ENCODE measurements at regions not wholly inside any gene's neighbourhood (a gene's known extent, or its start where the extent isn't known, plus 50 kb on each side); places are given as distances from the start of the nearest gene placed in this dataset.

GRCh38 chr15:60154764-60155325 is 150.7 kb downstream of the FOXB1 start:
- no peak overlapping the region for H3K4me3 ChIP-seq
- H3K27ac ChIP-seq, result no peak overlapping the region
- no peak for DNase-seq (ENCODE audit: low spot score)
- TF ChIP-seq, protein P1, sequence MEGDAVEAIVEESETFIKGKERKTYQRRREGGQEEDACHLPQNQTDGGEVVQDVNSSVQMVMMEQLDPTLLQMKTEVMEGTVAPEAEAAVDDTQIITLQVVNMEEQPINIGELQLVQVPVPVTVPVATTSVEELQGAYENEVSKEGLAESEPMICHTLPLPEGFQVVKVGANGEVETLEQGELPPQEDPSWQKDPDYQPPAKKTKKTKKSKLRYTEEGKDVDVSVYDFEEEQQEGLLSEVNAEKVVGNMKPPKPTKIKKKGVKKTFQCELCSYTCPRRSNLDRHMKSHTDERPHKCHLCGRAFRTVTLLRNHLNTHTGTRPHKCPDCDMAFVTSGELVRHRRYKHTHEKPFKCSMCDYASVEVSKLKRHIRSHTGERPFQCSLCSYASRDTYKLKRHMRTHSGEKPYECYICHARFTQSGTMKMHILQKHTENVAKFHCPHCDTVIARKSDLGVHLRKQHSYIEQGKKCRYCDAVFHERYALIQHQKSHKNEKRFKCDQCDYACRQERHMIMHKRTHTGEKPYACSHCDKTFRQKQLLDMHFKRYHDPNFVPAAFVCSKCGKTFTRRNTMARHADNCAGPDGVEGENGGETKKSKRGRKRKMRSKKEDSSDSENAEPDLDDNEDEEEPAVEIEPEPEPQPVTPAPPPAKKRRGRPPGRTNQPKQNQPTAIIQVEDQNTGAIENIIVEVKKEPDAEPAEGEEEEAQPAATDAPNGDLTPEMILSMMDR (IDR thresholded peaks at IDR 0.05), result no peak

DNA sequence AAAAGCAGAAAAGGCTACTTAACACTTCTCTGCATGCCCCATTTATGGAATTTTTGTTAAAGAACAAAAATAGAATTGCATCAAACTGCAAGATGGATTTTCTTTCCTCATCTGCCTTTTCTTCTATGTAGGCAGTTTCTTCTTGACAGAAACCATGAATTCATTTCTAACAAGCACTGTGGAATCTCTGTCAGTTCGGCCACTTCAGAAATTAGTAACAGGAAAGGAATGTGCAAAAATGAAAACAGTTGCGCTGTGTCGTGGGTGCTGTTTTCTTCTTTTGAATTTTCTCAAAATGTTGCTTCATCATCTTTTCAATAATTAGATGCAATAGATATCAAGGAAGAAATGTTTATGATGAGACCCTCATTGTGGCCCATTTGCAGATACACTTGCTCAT is 151.6 kb downstream of the FOXB1 start:
- TF ChIP-seq, protein P1 (IDR thresholded peaks at IDR 0.05), result no peak
- H3K4me3 ChIP-seq, result no peak overlapping the region
- no peak overlapping the region for H3K27ac ChIP-seq
- no peak for DNase-seq (ENCODE audit: low spot score)

DNA sequence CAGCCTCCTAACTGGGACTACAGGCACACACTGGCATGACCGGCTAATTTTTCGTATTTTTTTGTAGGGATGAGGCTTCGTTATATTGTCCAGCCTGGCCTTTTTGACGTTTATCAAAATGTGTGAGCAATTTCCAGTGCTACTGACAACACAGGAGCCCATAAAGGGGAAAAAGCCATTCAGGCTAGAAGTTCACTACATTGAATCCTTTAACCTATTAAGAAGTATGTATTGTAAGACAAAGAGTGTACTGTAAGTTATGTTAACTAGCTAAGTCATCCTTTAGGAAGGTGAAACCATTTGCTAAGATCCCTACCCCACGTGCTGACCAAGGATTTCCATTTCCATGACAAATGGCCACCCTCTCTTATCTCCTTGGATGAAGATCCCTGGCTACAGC is 156.8 kb downstream of the FOXB1 start:
- H3K4me3 ChIP-seq, result no peak overlapping the region
- TF ChIP-seq, protein P1 (IDR thresholded peaks at IDR 0.05), result no peak

GRCh38 chr15:60161704-60162103 is 157.6 kb downstream of the FOXB1 start:
- TF ChIP-seq, protein P1 (IDR thresholded peaks at IDR 0.05), result no peak
- DNase-seq (ENCODE audit: low spot score), result no peak
- Histone ChIP-seq H3K4me3 (no peak overlapping the region), H3K27ac (no peak overlapping the region)

More for the DNA sequence above, 156.8 kb downstream of the FOXB1 start:
- H3K27ac ChIP-seq, result no peak overlapping the region
- no peak for DNase-seq (ENCODE audit: low spot score)

- Histone ChIP-seq H3K27ac (no peak overlapping the region), H3K4me3 (no peak overlapping the region)
- DNase-seq (ENCODE audit: low spot score), result no peak
- TF ChIP-seq, protein P1 (IDR thresholded peaks at IDR 0.05), result no peak
Measured at GRCh38 chr15:60162251-60162967, 158.3 kb downstream of the FOXB1 start.

DNA sequence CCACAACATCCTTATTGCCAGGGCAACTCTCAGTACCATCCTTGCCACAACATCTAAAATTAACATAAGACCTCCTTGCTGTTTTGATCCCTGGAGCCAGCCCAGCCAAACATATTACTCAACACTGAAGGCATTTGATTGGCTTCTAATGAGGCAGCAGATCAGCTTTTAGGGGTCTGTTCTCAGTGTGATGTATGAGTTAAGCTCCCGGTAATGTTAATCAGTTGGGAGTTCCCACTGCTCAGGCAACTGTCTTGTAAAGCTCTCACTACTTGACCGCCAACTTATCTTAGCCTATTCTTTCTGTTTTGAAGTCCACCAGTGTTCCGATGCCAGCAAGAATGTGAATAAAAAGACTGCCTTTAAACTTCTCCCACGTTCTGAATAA is 158.9 kb downstream of the FOXB1 start:
- TF ChIP-seq, protein P1 (IDR thresholded peaks at IDR 0.05), result no peak
- DNase-seq (ENCODE audit: low spot score), result no peak
- Histone ChIP-seq H3K4me3 (no peak overlapping the region), H3K27ac (no peak overlapping the region)

GRCh38 chr15:60165111-60165510 is 161.0 kb downstream of the FOXB1 start:
- no peak overlapping the region for H3K4me3 ChIP-seq
- DNase-seq (ENCODE audit: low spot score), result no peak
- no peak overlapping the region for H3K27ac ChIP-seq
- TF ChIP-seq, protein P1 (IDR thresholded peaks at IDR 0.05), result no peak
